ENCODE measurements at regions not wholly inside any gene's neighbourhood (a gene's known extent, or its start where the extent isn't known, plus 50 kb on each side); places are given as distances from the start of the nearest gene placed in this dataset.
"Not testable (repeated sequence)": the region's sequence is repeated elsewhere in the genome, so short reads cannot be mapped to it uniquely, and the experiment has no call there.

DNA sequence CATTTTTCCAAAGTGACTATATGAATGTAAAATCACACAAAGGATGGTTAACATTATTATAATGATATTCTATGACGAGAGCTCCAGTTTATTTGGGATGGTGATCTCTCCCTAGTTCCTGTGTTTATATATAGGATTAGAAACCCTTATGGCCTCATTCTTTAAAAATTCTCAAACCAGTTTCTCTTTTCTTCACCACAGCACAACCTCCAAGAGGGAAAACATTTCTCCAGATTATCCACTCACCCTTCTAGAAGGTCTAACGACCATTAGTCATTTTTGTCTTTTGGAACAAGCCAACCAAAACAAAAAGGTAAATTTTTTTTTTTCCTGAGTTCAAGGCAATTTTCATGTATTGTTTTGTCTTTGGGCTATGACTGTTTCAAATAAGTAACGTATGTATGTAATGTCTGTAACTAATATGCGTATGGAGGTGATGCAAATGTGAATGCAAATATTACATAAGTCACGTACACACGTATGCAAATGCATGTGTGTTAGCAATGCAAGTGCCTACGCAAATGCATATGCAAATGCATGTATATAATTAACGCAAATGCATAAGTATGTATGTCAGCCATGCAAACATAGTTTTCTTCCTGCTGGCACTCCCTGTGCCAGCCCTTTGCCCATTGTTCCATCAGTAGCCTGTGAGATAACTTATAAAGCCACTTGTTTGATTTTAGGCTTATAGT is 72.5 kb upstream of the MORC3 start:
- DNase-seq (ENCODE audit: low read depth) = no peak

DNA sequence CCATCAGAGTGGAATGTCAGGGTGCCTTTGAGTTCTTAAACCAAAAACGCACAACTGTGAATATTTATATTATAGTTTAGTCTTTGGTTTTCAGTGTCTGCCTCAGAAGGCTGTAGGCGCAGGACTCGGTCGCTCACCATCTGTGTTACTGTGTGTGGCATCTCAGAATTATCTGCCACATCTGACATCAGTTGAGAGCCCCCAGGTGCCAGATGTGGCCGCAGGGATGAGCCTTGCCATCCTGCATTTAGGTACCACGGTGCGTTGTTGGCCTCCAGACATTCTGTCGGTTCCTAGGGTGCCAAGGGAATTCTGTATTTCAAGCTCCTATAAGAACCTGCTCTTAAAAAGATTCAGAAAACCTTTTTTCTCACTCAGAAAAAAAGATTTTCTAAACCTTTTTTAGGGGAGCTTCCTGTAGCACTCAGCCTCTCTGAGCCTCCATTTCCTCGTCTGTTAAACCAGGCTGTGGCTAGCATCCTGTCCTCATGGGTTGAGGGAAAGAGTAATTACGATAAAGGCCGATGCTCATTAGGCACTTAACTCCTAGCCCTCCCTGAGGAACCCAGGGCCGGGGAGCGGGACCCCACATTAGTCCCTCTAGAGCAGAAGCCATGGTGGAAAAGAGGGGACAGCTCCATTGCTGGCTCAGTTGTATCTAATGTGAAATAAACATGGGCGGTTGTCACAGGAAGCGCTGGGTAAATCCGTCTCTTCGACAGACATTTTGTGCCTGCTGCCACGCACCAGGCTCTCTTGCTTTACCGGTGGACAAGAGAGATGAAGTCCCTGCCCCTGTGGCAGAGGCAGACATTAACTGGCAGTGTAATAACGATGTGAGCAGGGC is 70.2 kb upstream of the MORC3 start:
- no peak for DNase-seq (ENCODE audit: low read depth)

DNA sequence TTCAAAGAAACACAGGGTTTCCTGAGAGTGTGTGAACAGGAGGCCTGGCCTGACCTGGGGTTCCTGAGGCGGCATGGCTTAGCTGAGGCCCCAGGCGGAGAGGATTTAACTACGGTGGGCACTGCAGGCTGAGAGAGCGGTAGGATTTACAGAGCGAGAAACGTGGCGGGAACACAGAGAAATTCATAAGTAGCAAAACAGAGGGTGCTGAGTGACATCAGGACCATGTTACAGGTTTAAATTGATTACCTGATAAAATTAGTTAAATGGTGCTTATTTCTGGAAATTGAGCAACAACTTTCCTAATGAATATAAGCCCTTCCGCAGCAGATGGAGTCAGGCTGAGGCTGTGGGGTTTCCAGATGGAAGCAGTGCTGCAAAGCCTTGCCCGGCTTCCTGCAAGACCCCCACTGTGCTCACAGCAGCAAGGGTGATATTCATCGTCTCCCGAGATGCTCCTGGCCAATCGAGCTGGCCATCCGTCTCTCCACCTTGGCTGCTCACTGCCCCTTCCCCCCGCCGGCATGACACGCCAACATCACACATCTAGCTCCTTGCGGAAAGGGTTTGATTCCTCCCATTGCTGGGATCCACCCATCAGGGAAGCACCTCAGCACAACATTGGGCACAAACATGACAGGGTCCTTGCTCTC is 69.4 kb upstream of the MORC3 start:
- DNase-seq (ENCODE audit: low read depth) = no peak

DNA sequence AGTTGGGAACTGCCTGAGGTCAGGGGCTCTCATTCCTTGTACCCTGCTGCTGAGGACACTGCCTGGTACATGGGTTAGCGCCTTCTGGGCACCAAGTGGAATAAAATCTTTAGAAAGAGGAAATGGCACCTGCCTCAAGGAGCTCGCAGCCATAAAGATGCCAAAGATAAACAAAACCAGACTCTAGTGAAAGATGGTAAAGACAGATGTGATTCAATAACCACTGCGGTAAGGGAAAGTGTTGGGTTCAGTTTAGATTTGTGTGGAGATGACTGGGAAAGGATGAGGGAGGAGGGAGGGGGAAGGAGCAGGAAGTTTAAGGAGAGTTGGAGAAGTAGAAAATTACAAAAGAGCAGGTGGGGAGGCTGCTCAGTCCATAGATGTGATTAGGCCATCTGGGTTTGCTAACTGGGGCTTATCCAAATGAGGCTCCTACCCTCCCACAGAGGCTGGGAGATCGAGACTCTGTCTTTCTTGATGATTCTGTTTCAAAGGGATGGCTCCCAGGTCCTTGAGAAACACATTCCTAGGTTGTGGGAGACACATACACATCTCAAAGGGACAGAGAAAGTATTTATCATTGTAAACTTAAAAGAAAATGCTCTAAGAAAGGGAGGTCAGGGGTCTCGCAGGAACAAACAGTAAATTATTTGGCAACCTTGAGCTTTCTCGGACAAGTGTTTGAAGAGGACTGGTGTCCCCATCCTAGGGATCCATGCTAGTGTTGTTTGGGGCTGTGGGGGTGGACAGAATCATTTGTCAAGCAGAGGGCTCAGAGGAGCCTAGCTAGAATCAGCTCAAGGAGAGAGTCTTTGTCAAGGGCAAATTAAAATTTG is 65.7 kb upstream of the MORC3 start:
- DNase-seq (ENCODE audit: low read depth) = no peak

DNA sequence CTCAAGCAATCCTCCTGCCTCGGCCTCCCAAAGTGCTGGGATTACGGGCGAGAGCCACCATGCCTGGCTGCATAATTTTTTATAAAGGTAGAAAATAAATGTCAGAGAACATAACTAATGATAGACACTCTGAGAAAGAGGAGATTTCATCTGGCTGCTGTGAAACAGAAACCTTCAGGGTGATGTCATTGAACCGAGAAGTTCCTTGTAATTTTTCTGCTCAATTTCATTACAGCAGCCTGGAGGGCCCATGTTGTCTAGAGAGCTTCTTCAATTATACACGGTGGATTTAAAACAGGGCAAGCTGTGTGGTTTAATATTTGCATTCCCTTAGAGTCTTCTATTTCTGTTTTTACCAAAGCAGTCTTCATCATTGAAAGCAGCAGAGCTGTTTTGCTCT is 64.3 kb upstream of the MORC3 start:
- no peak for DNase-seq (ENCODE audit: low read depth)

DNA sequence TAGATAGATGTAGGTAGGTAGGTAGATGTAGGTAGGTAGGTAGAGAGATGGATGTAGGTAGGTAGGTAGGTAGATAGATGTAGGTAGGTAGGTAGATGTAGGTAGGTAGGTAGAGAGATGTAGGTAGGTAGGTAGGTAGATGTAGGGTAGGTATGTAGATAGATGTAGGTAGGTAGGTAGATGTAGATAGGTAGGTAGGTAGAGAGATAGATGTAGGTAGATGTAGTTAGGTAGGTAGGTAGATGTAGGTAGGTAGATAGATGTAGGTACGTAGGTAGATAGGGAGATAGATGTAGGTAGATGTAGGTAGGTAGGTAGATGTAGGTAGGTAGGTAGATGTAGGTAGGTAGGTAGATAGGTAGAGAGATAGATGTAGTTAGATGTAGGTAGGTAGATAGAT is 62.3 kb upstream of the MORC3 start:
- DNase-seq (ENCODE audit: low read depth) = no peak

DNA sequence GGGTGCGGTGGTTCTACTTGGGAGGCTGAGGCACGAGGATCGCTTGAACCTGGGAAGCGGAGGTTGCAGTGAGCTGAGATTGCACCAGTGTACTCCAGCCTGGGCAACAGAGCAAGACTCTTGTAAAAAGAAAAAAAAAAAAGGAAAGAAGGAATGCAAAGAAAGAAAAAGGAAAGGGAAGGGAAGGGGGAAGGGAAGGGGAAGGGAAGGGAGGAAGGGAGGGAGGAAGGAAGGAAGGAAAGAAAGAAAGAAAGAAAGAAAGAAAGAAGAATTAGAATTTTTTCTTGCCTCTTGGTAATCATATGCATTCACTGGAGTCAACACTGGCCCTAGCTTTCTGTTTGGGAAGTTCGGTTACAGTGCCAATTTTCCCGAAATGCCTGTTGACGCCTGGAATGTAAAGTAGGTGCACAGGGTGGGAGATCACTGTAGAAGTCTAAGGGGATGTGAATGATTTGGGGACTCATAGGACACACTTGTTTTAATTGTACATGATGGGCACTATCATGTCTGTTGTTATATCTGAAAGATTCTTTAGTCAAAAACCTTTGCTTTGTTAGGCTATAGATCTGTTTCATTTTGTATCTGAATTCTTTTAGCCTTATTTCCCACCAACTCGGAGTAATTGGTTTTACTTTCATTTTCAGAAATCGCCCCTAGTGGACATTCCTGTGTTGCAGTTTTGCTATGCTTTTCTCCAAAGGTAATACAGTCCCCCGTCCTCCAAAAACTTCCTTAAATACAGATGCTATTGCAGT is 59.8 kb upstream of the MORC3 start:
- DNase-seq (ENCODE audit: low read depth) = peak; percentile 8

DNA sequence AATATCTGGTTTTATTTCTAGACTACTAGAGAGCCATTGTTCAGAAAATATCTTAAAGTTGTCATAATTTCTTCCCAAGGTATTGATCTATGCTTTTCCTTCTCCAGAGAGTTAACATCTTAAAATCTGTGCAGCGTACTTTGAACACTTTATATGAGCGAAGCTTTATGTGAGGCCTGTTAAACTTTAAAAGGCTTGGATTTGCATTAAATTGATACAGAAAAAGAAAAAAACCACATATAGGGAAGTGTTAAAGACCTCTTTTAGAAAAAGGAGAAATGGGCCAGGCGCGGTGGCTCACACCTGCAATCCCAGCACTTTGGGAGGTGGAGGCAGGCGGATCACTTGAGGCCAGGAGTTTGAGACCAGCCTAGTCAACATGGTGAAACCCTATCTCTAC is 59.2 kb upstream of the MORC3 start:
- no peak for DNase-seq (ENCODE audit: low read depth)

DNA sequence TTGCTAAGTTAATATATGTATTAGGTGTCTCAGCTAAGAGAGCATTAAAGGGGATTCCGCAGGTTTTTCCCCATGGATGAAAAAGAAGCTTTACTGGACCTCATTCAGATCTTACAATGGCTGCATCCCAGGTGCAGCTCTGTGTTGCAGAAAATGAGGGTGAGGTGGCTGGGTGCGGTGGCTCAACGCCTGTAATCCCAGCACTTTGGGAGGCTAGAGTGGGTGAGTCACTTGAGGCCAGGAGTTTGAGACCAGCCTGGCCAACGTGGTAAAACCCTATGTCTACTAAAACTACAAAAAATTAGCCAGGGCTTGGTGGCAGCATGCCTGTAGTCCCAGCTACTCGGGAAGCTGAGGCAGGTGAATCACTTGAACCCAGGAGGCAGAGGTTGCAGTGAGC is 58.5 kb upstream of the MORC3 start:
- no peak for DNase-seq (ENCODE audit: low read depth)

DNA sequence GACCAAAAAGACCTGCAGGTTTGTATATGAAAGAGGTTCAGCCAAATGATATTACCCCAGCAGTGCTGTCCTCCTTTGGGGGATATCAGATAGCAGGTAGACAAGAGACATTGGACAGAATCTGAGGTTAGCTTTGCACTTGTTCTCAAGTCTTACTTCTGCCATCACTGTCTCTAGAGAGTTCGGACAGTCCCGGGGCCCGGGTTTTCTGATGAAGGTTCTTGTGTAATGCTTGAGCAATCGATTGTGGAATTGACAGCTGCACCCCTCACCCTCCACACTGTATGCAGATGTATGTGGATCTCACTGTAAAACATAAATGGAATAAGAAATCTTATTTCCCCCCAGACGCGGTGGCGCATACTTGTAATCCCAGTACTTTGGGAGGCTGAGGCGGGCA is 56.2 kb upstream of the MORC3 start:
- no peak for DNase-seq (ENCODE audit: low read depth)

DNA sequence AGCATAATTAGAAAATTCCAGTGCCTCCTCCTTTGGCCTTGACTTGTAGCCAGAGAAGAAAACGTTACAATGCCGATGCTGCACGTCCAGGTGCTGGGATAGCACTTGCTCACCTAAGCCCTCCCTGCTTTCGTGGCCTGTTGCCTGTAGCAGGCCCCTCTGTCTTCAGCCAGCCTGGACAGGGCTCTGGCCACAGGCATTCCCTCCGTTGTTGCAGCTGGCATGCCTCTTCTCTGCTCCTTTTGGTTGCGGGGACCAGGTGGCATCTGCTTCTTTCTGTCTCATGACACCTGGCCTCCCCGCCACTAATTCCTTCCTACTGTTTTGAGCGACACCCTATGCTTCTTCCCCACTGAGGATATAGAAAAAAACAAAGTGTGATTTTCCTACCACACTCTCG is 54.6 kb upstream of the MORC3 start:
- DNase-seq (ENCODE audit: low read depth) = no peak

DNA sequence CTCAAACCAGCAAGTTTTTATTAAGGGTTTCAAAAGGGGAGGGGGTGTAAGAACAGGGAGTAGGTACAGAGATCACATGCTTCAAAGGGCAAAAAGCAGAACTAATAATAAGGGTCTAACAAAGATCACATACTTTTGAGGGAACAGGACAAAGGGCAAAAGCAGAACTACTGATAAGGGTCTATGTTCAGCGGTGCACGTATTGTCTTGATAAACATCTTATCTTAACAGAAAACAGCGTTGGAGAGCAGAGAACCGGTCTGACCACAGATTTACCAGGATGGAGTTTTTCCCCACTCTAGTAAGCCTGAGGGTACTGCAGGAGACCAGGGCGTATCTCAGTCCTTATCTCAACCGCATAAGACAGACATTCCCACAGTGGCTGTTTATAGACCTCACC is 52.2 kb upstream of the MORC3 start:
- not testable (repeated sequence) for DNase-seq (ENCODE audit: low read depth)

DNA sequence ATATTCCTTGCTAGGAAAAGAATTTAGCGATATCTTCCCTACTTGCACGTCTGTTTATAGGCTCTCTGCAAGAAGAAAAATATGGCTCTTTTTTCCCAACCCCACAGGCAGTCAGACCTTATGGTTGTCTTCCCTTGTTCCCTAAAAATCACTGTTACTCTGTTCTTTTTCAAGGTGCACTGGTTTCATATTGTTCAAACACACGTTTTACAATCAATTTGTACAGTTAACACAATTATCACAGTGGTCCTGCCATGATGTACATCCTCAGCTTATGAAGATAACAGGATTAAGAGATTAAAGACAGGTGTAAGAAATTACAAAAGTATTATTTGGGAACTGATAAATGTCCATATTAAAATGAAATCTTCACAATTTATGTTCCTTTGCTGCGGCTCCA is 51.7 kb upstream of the MORC3 start:
- not testable (repeated sequence) for DNase-seq (ENCODE audit: low read depth)
